ENCODE measurements at regions not wholly inside any gene's neighbourhood (a gene's known extent, or its start where the extent isn't known, plus 50 kb on each side); places are given as distances from the start of the nearest gene placed in this dataset.

- no peaks in the 10 kb centered on the region for H3K79me2 ChIP-seq (ENCODE audit: low read depth)
- BruUV-seq (replicated peaks) = no TSS peak
Observed at GRCh38 chr10:44032216-44032615, 352.7 kb downstream of the CXCL12 start.

GRCh38 chr10:44030738-44031137, 354.2 kb downstream of the CXCL12 start:
- Histone ChIP-seq H3K27me3 (ENCODE audit: insufficient read depth, low read depth) (peaks cover 14% of the 10 kb centered on the region), H4K20me1 (ENCODE audit: insufficient read depth) (no peaks in the 10 kb centered on the region), H2AFZ (no peak overlapping the region), H3K9me2 (ENCODE audit: insufficient read depth) (no peaks in the 10 kb centered on the region), H3K4me2 (no peak overlapping the region), H3K4me1 (replicated peaks; ENCODE audit: insufficient read depth) (no peaks in the 10 kb centered on the region), H3K79me2 (ENCODE audit: low read depth) (no peaks in the 10 kb centered on the region), H3F3A (ENCODE audit: insufficient read depth, low read depth) (no peaks in the 10 kb centered on the region), H3K36me3 (ENCODE audit: low read depth) (no peaks in the 10 kb centered on the region), H3K4me3 (no peak overlapping the region), H3K9me3 (ENCODE audit: insufficient read depth, low read depth) (no peaks in the 10 kb centered on the region; the same call in 1 of the 2 replicates), H3K27ac (no peak overlapping the region)
- DNase-seq = no peak
- ChIA-PET CTCF (no interaction called here), POLR2A (ENCODE audit: unreplicated experiment) (no interaction called here)
- TF ChIP-seq EZH2 (IDR thresholded peaks at IDR 0.05; ENCODE audit: low read depth) (no peak), CTCF (conservative IDR thresholded peaks at IDR 0.05) (no peak)
- intact Hi-C loops (cut with micrococcal nuclease; ENCODE audit: unreplicated experiment) = no loop called here
- BruUV-seq (replicated peaks) = no TSS peak

More at GRCh38 chr10:44032216-44032615, 352.7 kb downstream of the CXCL12 start:
- H4K20me1 ChIP-seq (ENCODE audit: insufficient read depth) = no peaks in the 10 kb centered on the region; the same call in 1 of the 2 replicates
- H3K27me3 ChIP-seq (ENCODE audit: insufficient read depth, low read depth) = peaks cover 6% of the 10 kb centered on the region; the same call in 1 of the 2 replicates
- DNase-seq = no peak
- H3K4me2 ChIP-seq = no peak overlapping the region
- no peaks in the 10 kb centered on the region for H3K9me2 ChIP-seq (ENCODE audit: insufficient read depth)
- no peaks in the 10 kb centered on the region for H3K4me1 ChIP-seq (replicated peaks; ENCODE audit: insufficient read depth)
- no peak overlapping the region for H3K4me3 ChIP-seq
- POLR2A ChIA-PET (ENCODE audit: unreplicated experiment) = no interaction called here
- H3K9me3 ChIP-seq (ENCODE audit: insufficient read depth, low read depth) = no peaks in the 10 kb centered on the region; the same call in 1 of the 2 replicates
- intact Hi-C loops (cut with micrococcal nuclease; ENCODE audit: unreplicated experiment) = no loop called here
- no peaks in the 10 kb centered on the region for H3K36me3 ChIP-seq (ENCODE audit: low read depth)
- CTCF ChIA-PET = no interaction called here
- H3K27ac ChIP-seq = no peak overlapping the region
- no peak overlapping the region for H2AFZ ChIP-seq
- H3F3A ChIP-seq (ENCODE audit: insufficient read depth, low read depth) = no peaks in the 10 kb centered on the region
- no peak for TF ChIP-seq EZH2 (IDR thresholded peaks at IDR 0.05; ENCODE audit: low read depth)
- TF ChIP-seq CTCF (conservative IDR thresholded peaks at IDR 0.05) = no peak

GRCh38 chr10:44030132-44030531, 354.8 kb downstream of the CXCL12 start:
- H3K4me1 ChIP-seq (replicated peaks; ENCODE audit: insufficient read depth) = no peaks in the 10 kb centered on the region
- TF ChIP-seq CTCF (conservative IDR thresholded peaks at IDR 0.05) = no peak
- TF ChIP-seq EZH2 (IDR thresholded peaks at IDR 0.05; ENCODE audit: low read depth) = no peak
- POLR2A ChIA-PET (ENCODE audit: unreplicated experiment) = no interaction called here
- no peaks in the 10 kb centered on the region for H3K9me2 ChIP-seq (ENCODE audit: insufficient read depth)
- H3K4me3 ChIP-seq = no peak overlapping the region
- H3K36me3 ChIP-seq (ENCODE audit: low read depth) = no peaks in the 10 kb centered on the region
- no peak overlapping the region for H3K4me2 ChIP-seq
- H3F3A ChIP-seq (ENCODE audit: insufficient read depth, low read depth) = no peaks in the 10 kb centered on the region
- no peaks in the 10 kb centered on the region; the same call in 1 of the 2 replicates for H3K9me3 ChIP-seq (ENCODE audit: insufficient read depth, low read depth)
- no peaks in the 10 kb centered on the region for H4K20me1 ChIP-seq (ENCODE audit: insufficient read depth)
- CTCF ChIA-PET = no interaction called here
- DNase-seq = no peak
- no peak overlapping the region for H3K27ac ChIP-seq
- H3K27me3 ChIP-seq (ENCODE audit: insufficient read depth, low read depth) = peaks cover 20% of the 10 kb centered on the region
- H2AFZ ChIP-seq = no peak overlapping the region
- no peaks in the 10 kb centered on the region for H3K79me2 ChIP-seq (ENCODE audit: low read depth)
- no TSS peak for BruUV-seq (replicated peaks)
- intact Hi-C loops (cut with micrococcal nuclease; ENCODE audit: unreplicated experiment) = no loop called here

Measured in PC-9 (cell line).